ENCODE measurements at regions not wholly inside any gene's neighbourhood (a gene's known extent, or its start where the extent isn't known, plus 50 kb on each side); places are given as distances from the start of the nearest gene placed in this dataset.

- Mint-ChIP-seq H3K27ac (peak overlapping the region; percentile 13; the same call in 1 of the 2 replicates), H3K36me3 (ENCODE audit: low read depth) (no peaks in the 10 kb centered on the region), H3K4me3 (no peak overlapping the region), H3K27me3 (ENCODE audit: insufficient read depth, low read depth, poor library complexity) (peaks cover 11% of the 10 kb centered on the region), H3K4me1 (peaks cover 29% of the 10 kb centered on the region), H3K9me3 (peaks cover 2% of the 10 kb centered on the region; the same call in 1 of the 3 replicates)
- peak overlapping the region; percentile 5 for H2AFZ ChIP-seq
- peak; percentile 88 for ATAC-seq
- H3K4me1 ChIP-seq (ENCODE audit: insufficient read depth), result 0 out of 2 replicates have a peak, but pooled peaks cover 2% of the 10 kb centered on the region
- no peaks in the 10 kb centered on the region for H3K9me2 ChIP-seq (ENCODE audit: insufficient read depth)
- no peaks in the 10 kb centered on the region for H4K20me1 ChIP-seq (replicated peaks; ENCODE audit: insufficient read depth)
- H3K27ac ChIP-seq (ENCODE audit: low read depth), result no peak overlapping the region
- H3K4me3 ChIP-seq, result no peak overlapping the region
- H3K4me2 ChIP-seq, result no peak overlapping the region
- no peaks in the 10 kb centered on the region for H3K27me3 ChIP-seq (ENCODE audit: insufficient read depth)
- DNase-seq (ENCODE audit: low spot score), result peak; percentile 71
- no peaks in the 10 kb centered on the region for H3K36me3 ChIP-seq (ENCODE audit: insufficient read depth)
- no peaks in the 10 kb centered on the region for H3K79me2 ChIP-seq (replicated peaks; ENCODE audit: insufficient read depth)
- no peak for TF ChIP-seq EZH2phosphoT487 (IDR thresholded peaks at IDR 0.05; ENCODE audit: unreplicated experiment)
- no peak for TF ChIP-seq REST (IDR thresholded peaks at IDR 0.05; ENCODE audit: unreplicated experiment)
- TF ChIP-seq ETS1 (IDR thresholded peaks at IDR 0.05), result no peak
- TF ChIP-seq ZNF462 (CRISPR knock-in tag; IDR thresholded peaks at IDR 0.05), result no peak
- no peak for TF ChIP-seq CTCF (conservative IDR thresholded peaks at IDR 0.05; ENCODE audit: low read depth in 2 of 2)
- no peak for TF ChIP-seq CREB1 (CRISPR knock-in tag; IDR thresholded peaks at IDR 0.05; ENCODE audit: low read depth)
- TF ChIP-seq ZNF331 (CRISPR knock-in tag; IDR thresholded peaks at IDR 0.05; ENCODE audit: low read depth), result no peak
- TF ChIP-seq POLR2AphosphoS5 (IDR thresholded peaks at IDR 0.05; ENCODE audit: low read depth), result no peak
- no peak for TF ChIP-seq NANOG (IDR thresholded peaks at IDR 0.05; ENCODE audit: borderline replicate concordance)
- TF ChIP-seq STAT1 (IDR thresholded peaks at IDR 0.05; ENCODE audit: unreplicated experiment), result no peak
- TF ChIP-seq ZNF114 (CRISPR knock-in tag; IDR thresholded peaks at IDR 0.05), result no peak
- no peak for TF ChIP-seq JUNB (IDR thresholded peaks at IDR 0.05; ENCODE audit: unreplicated experiment)
- no peak for TF ChIP-seq EZH2 (IDR thresholded peaks at IDR 0.05; ENCODE audit: low read depth, unreplicated experiment)
- no peaks in the 10 kb centered on the region for H3F3A ChIP-seq (replicated peaks; ENCODE audit: low read depth)
Measured at GRCh38 chr12:75727577-75727976, 216.2 kb upstream of the KRR1 start.

Measured in GM23338 (cell line).